ENCODE measurements at regions not wholly inside any gene's neighbourhood (a gene's known extent, or its start where the extent isn't known, plus 50 kb on each side); places are given as distances from the start of the nearest gene placed in this dataset.

GRCh38 chr4:167934216-167934615 is 158.1 kb upstream of the ANXA10 start:
- intact Hi-C loops (cut with DNase I; ENCODE audit: low total_unique reads), result no loop called here
- no peaks in the 10 kb centered on the region for H3K4me1 ChIP-seq
- WGBS, 2 donors (ENCODE audit: low coverage in 1 of 2), result 54% methylated on average over 4 of the region's 4 CpGs; no CpG with 5 or more reads in 1 of the 2 donors
- H3K27me3 ChIP-seq, result no peaks in the 10 kb centered on the region
- TF ChIP-seq CTCF (IDR thresholded peaks at IDR 0.05) (no peak), POLR2A (IDR thresholded peaks at IDR 0.05) (no peak), EP300 (IDR thresholded peaks at IDR 0.05; ENCODE audit: low read depth) (no peak), POLR2AphosphoS5 (IDR thresholded peaks at IDR 0.05) (no peak)
- no peak overlapping the region for H3K4me3 ChIP-seq
- in situ Hi-C loops (cut with MboI; ENCODE audit: low pct_ligation_motif_present in 1 of 4, low pct_unique_long_range_greater_than_20kb in 1 of 4, low sequenced_read_pairs in 3 of 4), result no loop called here
- H3K9me3 ChIP-seq, result no peaks in the 10 kb centered on the region
- H3K27ac ChIP-seq, result no peak overlapping the region
- no peak for DNase-seq
- H3K36me3 ChIP-seq, result no peaks in the 10 kb centered on the region

GRCh38 chr4:167939863-167940616 is 152.3 kb upstream of the ANXA10 start:
- TF ChIP-seq CTCF (IDR thresholded peaks at IDR 0.05), result no peak
- in situ Hi-C loops (cut with MboI; ENCODE audit: low pct_ligation_motif_present in 1 of 4, low pct_unique_long_range_greater_than_20kb in 1 of 4, low sequenced_read_pairs in 3 of 4), result no loop called here
- 60 to 74% methylated on average over 3 to 10 of the region's 10 CpGs for WGBS, 2 donors (ENCODE audit: low coverage in 1 of 2)
- intact Hi-C loops (cut with DNase I; ENCODE audit: low total_unique reads), result no loop called here
- Histone ChIP-seq H3K27me3 (no peaks in the 10 kb centered on the region), H3K4me3 (no peak overlapping the region), H3K27ac (no peak overlapping the region), H3K4me1 (no peaks in the 10 kb centered on the region), H3K9me3 (no peaks in the 10 kb centered on the region), H3K36me3 (no peaks in the 10 kb centered on the region)
- DNase-seq, result no peak

GRCh38 chr4:167943872-167944505 is 148.3 kb upstream of the ANXA10 start:
- Histone ChIP-seq H3K4me3 (no peak overlapping the region), H3K36me3 (no peaks in the 10 kb centered on the region), H3K4me1 (no peaks in the 10 kb centered on the region), H3K9me3 (no peaks in the 10 kb centered on the region), H3K27ac (no peak overlapping the region), H3K27me3 (no peaks in the 10 kb centered on the region)
- intact Hi-C loops (cut with DNase I; ENCODE audit: low total_unique reads), result no loop called here
- in situ Hi-C loops (cut with MboI; ENCODE audit: low pct_ligation_motif_present in 1 of 4, low pct_unique_long_range_greater_than_20kb in 1 of 4, low sequenced_read_pairs in 3 of 4), result no loop called here
- WGBS, 2 donors (ENCODE audit: low coverage in 1 of 2), result 38 to 40% methylated on average over 3 of the region's 3 CpGs
- TF ChIP-seq POLR2AphosphoS5 (IDR thresholded peaks at IDR 0.05), result no peak
- no peak for DNase-seq

- 58 to 81% methylated on average over 2 of the region's 2 CpGs for WGBS, 2 donors (ENCODE audit: low coverage in 1 of 2)
- in situ Hi-C loops (cut with MboI; ENCODE audit: low pct_ligation_motif_present in 1 of 4, low pct_unique_long_range_greater_than_20kb in 1 of 4, low sequenced_read_pairs in 3 of 4), result no loop called here
- intact Hi-C loops (cut with DNase I; ENCODE audit: low total_unique reads), result no loop called here
Observed at GRCh38 chr4:167944721-167945120, 147.6 kb upstream of the ANXA10 start.

GRCh38 chr4:167955006-167955405 is 137.3 kb upstream of the ANXA10 start:
- WGBS, 2 donors (ENCODE audit: low coverage in 1 of 2), result 52 to 54% methylated on average over 2 of the region's 2 CpGs
- no peaks in the 10 kb centered on the region for H3K4me1 ChIP-seq
- H3K36me3 ChIP-seq, result no peaks in the 10 kb centered on the region
- TF ChIP-seq POLR2AphosphoS5 (IDR thresholded peaks at IDR 0.05) (no peak), CTCF (IDR thresholded peaks at IDR 0.05) (no peak), EP300 (IDR thresholded peaks at IDR 0.05; ENCODE audit: low read depth) (no peak), POLR2A (IDR thresholded peaks at IDR 0.05) (no peak)
- intact Hi-C loops (cut with DNase I; ENCODE audit: low total_unique reads), result no loop called here
- DNase-seq, result no peak
- H3K27ac ChIP-seq, result no peak overlapping the region
- in situ Hi-C loops (cut with MboI; ENCODE audit: low pct_ligation_motif_present in 1 of 4, low pct_unique_long_range_greater_than_20kb in 1 of 4, low sequenced_read_pairs in 3 of 4), result no loop called here
- H3K4me3 ChIP-seq, result no peak overlapping the region
- no peaks in the 10 kb centered on the region for H3K27me3 ChIP-seq
- H3K9me3 ChIP-seq, result peaks cover 0 to 4% of the 10 kb centered on the region in 2 donors

More at GRCh38 chr4:167944721-167945120, 147.6 kb upstream of the ANXA10 start:
- Histone ChIP-seq H3K4me3 (no peak overlapping the region), H3K27ac (no peak overlapping the region), H3K4me1 (no peaks in the 10 kb centered on the region), H3K9me3 (no peaks in the 10 kb centered on the region), H3K27me3 (no peaks in the 10 kb centered on the region), H3K36me3 (no peaks in the 10 kb centered on the region)
- DNase-seq, result no peak
- no peak for TF ChIP-seq POLR2A (IDR thresholded peaks at IDR 0.05)
- TF ChIP-seq POLR2AphosphoS5 (IDR thresholded peaks at IDR 0.05), result no peak

All from transverse colon (tissue), 4 donors.